ENCODE measurements at regions not wholly inside any gene's neighbourhood (a gene's known extent, or its start where the extent isn't known, plus 50 kb on each side); places are given as distances from the start of the nearest gene placed in this dataset.

- Histone ChIP-seq H3K27ac (ENCODE audit: insufficient read length, low read depth, low read length) (no peak overlapping the region), H3K9me3 (ENCODE audit: control insufficient read depth, low read depth, low read length) (no peaks in the 10 kb centered on the region), H3K4ac (ENCODE audit: low read depth, low read length) (no peak overlapping the region), H2BK5ac (ENCODE audit: insufficient read length, low read length) (no peak overlapping the region), H3K79me2 (ENCODE audit: insufficient read depth, low read length) (no peaks in the 10 kb centered on the region), H3K4me1 (ENCODE audit: insufficient read depth, low read length) (no peaks in the 10 kb centered on the region), H3K18ac (ENCODE audit: insufficient read length, low read depth, low read length) (no peak overlapping the region), H3K27me3 (ENCODE audit: insufficient read depth, low read length) (no peaks in the 10 kb centered on the region), H3K23ac (ENCODE audit: insufficient read length, low read depth, low read length) (no peak overlapping the region), H3K4me2 (ENCODE audit: insufficient read depth, insufficient read length, low read length) (no peak overlapping the region), H3K23me2 (ENCODE audit: insufficient read length, low read depth, low read length, poor library complexity, severe bottlenecking) (no peaks in the 10 kb centered on the region), H2AFZ (ENCODE audit: low read length) (no peak overlapping the region), H2BK12ac (ENCODE audit: insufficient read length, low read depth, low read length) (no peak overlapping the region), H2BK20ac (ENCODE audit: low read depth, low read length, poor library complexity, severe bottlenecking) (no peak overlapping the region), H4K5ac (ENCODE audit: insufficient read length, low read depth, low read length) (no peak overlapping the region), H3K56ac (ENCODE audit: insufficient read length, low read depth, low read length) (no peak overlapping the region), H4K91ac (ENCODE audit: insufficient read length, low read depth, low read length) (no peak overlapping the region), H3K79me1 (ENCODE audit: insufficient read depth, low read depth, low read length, poor library complexity, severe bottlenecking) (no peaks in the 10 kb centered on the region), H3K14ac (ENCODE audit: insufficient read depth, low read length) (no peak overlapping the region; the same call in 1 of the 2 replicates), H2AK5ac (ENCODE audit: insufficient read length, low read length) (no peak overlapping the region), H3K9ac (ENCODE audit: extremely low read depth, insufficient read length, low read length) (no peak overlapping the region), H4K8ac (replicated peaks; ENCODE audit: insufficient read length, low read depth, low read length) (no peak overlapping the region), H2BK15ac (ENCODE audit: low read depth, low read length) (no peak overlapping the region), H2BK120ac (ENCODE audit: low read depth, low read length, poor library complexity, severe bottlenecking) (no peak overlapping the region), H4K20me1 (ENCODE audit: control insufficient read depth, insufficient read depth, insufficient read length) (no peaks in the 10 kb centered on the region), H3T11ph (ENCODE audit: low read length) (no peak overlapping the region)
- no peaks in the 10 kb centered on the region for H3K36me3 Mint-ChIP-seq (ENCODE audit: insufficient read depth in 1 of 3, low read depth in 3 of 3)
- no peak overlapping the region for H3K4me3 Mint-ChIP-seq
- no peaks in the 10 kb centered on the region for H3K4me1 Mint-ChIP-seq
- no peaks in the 10 kb centered on the region for H3K9me3 Mint-ChIP-seq
- TF ChIP-seq, protein P1, sequence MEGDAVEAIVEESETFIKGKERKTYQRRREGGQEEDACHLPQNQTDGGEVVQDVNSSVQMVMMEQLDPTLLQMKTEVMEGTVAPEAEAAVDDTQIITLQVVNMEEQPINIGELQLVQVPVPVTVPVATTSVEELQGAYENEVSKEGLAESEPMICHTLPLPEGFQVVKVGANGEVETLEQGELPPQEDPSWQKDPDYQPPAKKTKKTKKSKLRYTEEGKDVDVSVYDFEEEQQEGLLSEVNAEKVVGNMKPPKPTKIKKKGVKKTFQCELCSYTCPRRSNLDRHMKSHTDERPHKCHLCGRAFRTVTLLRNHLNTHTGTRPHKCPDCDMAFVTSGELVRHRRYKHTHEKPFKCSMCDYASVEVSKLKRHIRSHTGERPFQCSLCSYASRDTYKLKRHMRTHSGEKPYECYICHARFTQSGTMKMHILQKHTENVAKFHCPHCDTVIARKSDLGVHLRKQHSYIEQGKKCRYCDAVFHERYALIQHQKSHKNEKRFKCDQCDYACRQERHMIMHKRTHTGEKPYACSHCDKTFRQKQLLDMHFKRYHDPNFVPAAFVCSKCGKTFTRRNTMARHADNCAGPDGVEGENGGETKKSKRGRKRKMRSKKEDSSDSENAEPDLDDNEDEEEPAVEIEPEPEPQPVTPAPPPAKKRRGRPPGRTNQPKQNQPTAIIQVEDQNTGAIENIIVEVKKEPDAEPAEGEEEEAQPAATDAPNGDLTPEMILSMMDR (conservative IDR thresholded peaks at IDR 0.05) = no peak
- no peak for DNase-seq
- no CpG with 5 or more reads among the region's 4 CpGs for WGBS (ENCODE audit: extremely low coverage, insufficient read length, low lambda C conversion rate)
- no peak overlapping the region for H3K27ac Mint-ChIP-seq
- peaks cover 26% of the 10 kb centered on the region for H3K27me3 Mint-ChIP-seq (ENCODE audit: low read depth)
These were observed 71.4 kb downstream of the CHST1 start for GRCh38 chr11:45593992-45594391.

Measured in H9 (cell line).